ENCODE measurements at regions not wholly inside any gene's neighbourhood (a gene's known extent, or its start where the extent isn't known, plus 50 kb on each side); places are given as distances from the start of the nearest gene placed in this dataset.
"Not testable (repeated sequence)": the region's sequence is repeated elsewhere in the genome, so short reads cannot be mapped to it uniquely, and the experiment has no call there.

GRCh38 chr10:46156866-46157265 is 110.8 kb upstream of the MSMB start:
- not testable (repeated sequence) for TF ChIP-seq TCF4 (CRISPR knock-in tag; IDR thresholded peaks at IDR 0.05; ENCODE audit: borderline replicate concordance); PATZ1 (CRISPR knock-in tag; IDR thresholded peaks at IDR 0.05; ENCODE audit: borderline replicate concordance); ZFP30 (CRISPR knock-in tag; IDR thresholded peaks at IDR 0.05); TOX (CRISPR knock-in tag; IDR thresholded peaks at IDR 0.05; ENCODE audit: borderline replicate concordance); CREB5 (CRISPR knock-in tag; IDR thresholded peaks at IDR 0.05; ENCODE audit: low read depth); ZNF70 (CRISPR knock-in tag; IDR thresholded peaks at IDR 0.05); GLIS3 (CRISPR knock-in tag; IDR thresholded peaks at IDR 0.05)
